ENCODE measurements at regions not wholly inside any gene's neighbourhood (a gene's known extent, or its start where the extent isn't known, plus 50 kb on each side); places are given as distances from the start of the nearest gene placed in this dataset.

GRCh38 chr6:145498425-145498824 is 236.9 kb downstream of the EPM2A start:
- no peak for DNase-seq
- Histone ChIP-seq H3K79me2 (ENCODE audit: low read length) (no peaks in the 10 kb centered on the region), H3K4me3 (ENCODE audit: low read length) (no peak overlapping the region), H2AFZ (ENCODE audit: low read length) (no peak overlapping the region), H3F3A (ENCODE audit: low read length, unreplicated experiment) (no peaks in the 10 kb centered on the region), H3K4me2 (ENCODE audit: low read length) (no peak overlapping the region), H4K20me1 (ENCODE audit: low read length) (no peaks in the 10 kb centered on the region), H3K27ac (ENCODE audit: low read length) (no peak overlapping the region), H3K4me1 (ENCODE audit: insufficient read depth, low read length) (no peaks in the 10 kb centered on the region), H3K9me3 (ENCODE audit: low read length) (no peaks in the 10 kb centered on the region), H3K27me3 (ENCODE audit: low read length) (no peaks in the 10 kb centered on the region), H3K36me3 (ENCODE audit: low read depth, low read length) (no peaks in the 10 kb centered on the region), H3K9me2 (replicated peaks; ENCODE audit: low read length) (no peaks in the 10 kb centered on the region), H3K9ac (ENCODE audit: low read length) (no peak overlapping the region)
- no TSS peak for BruUV-seq (replicated peaks)
- intact Hi-C loops (cut with micrococcal nuclease), result no loop called here
- no peak for ATAC-seq
- TF ChIP-seq EZH2phosphoT487 (IDR thresholded peaks at IDR 0.05; ENCODE audit: borderline replicate concordance, low read length) (no peak), CTCF (conservative IDR thresholded peaks at IDR 0.05; ENCODE audit: low read depth, low read length) (no peak), EZH2 (IDR thresholded peaks at IDR 0.05; ENCODE audit: low read length, unreplicated experiment) (no peak)
- ChIA-PET POLR2A (ENCODE audit: unreplicated experiment) (no interaction called here), CTCF (no interaction called here)

- Histone ChIP-seq H4K20me1 (ENCODE audit: low read length) (no peaks in the 10 kb centered on the region), H3K36me3 (ENCODE audit: low read depth, low read length) (no peaks in the 10 kb centered on the region), H3K27ac (ENCODE audit: low read length) (no peak overlapping the region), H3K4me3 (ENCODE audit: low read length) (no peak overlapping the region), H3K4me2 (ENCODE audit: low read length) (no peak overlapping the region), H3K9me3 (ENCODE audit: low read length) (no peaks in the 10 kb centered on the region), H2AFZ (ENCODE audit: low read length) (no peak overlapping the region), H3K79me2 (ENCODE audit: low read length) (no peaks in the 10 kb centered on the region), H3F3A (ENCODE audit: low read length, unreplicated experiment) (no peaks in the 10 kb centered on the region), H3K4me1 (ENCODE audit: insufficient read depth, low read length) (no peaks in the 10 kb centered on the region), H3K9me2 (replicated peaks; ENCODE audit: low read length) (no peaks in the 10 kb centered on the region), H3K27me3 (ENCODE audit: low read length) (no peaks in the 10 kb centered on the region), H3K9ac (ENCODE audit: low read length) (no peak overlapping the region)
- no peak for TF ChIP-seq CTCF (conservative IDR thresholded peaks at IDR 0.05; ENCODE audit: low read depth, low read length)
- no peak for TF ChIP-seq EZH2 (IDR thresholded peaks at IDR 0.05; ENCODE audit: low read length, unreplicated experiment)
- TF ChIP-seq EZH2phosphoT487 (IDR thresholded peaks at IDR 0.05; ENCODE audit: borderline replicate concordance, low read length), result no peak
- no TSS peak for BruUV-seq (replicated peaks)
- CTCF ChIA-PET, result no interaction called here
- peak; percentile 11 for DNase-seq
- intact Hi-C loops (cut with micrococcal nuclease), result no loop called here
- no peak for ATAC-seq
- POLR2A ChIA-PET (ENCODE audit: unreplicated experiment), result no interaction called here
Measured at GRCh38 chr6:145502416-145502815, 232.9 kb downstream of the EPM2A start.

DNA sequence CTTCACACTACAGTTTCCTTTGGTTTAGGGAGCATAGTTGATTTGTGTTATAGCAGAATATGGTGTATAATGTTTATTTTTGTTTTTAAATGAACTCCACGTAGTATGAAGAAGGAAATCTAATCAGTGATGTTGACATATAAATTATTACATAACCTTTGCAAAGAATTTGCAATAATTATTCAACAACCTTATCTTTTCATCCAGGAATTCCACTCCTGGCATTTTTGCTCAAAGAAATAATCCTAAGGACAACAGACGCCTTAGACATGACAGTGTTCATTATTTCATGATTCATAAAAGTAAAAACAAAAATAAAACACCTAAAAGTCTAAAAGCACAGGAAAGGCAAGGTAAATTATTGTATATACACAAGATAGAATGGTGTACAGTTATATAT is 229.2 kb downstream of the EPM2A start:
- Histone ChIP-seq H3K36me3 (ENCODE audit: low read depth, low read length) (no peaks in the 10 kb centered on the region), H3K9me2 (replicated peaks; ENCODE audit: low read length) (no peaks in the 10 kb centered on the region), H4K20me1 (ENCODE audit: low read length) (no peaks in the 10 kb centered on the region), H3K4me2 (ENCODE audit: low read length) (no peak overlapping the region), H2AFZ (ENCODE audit: low read length) (no peak overlapping the region), H3K79me2 (ENCODE audit: low read length) (no peaks in the 10 kb centered on the region), H3F3A (ENCODE audit: low read length, unreplicated experiment) (no peaks in the 10 kb centered on the region), H3K4me3 (ENCODE audit: low read length) (no peak overlapping the region), H3K27me3 (ENCODE audit: low read length) (no peaks in the 10 kb centered on the region), H3K4me1 (ENCODE audit: insufficient read depth, low read length) (no peaks in the 10 kb centered on the region), H3K9me3 (ENCODE audit: low read length) (no peaks in the 10 kb centered on the region), H3K27ac (ENCODE audit: low read length) (no peak overlapping the region), H3K9ac (ENCODE audit: low read length) (no peak overlapping the region)
- DNase-seq (no peak), ATAC-seq (no peak)
- ChIA-PET POLR2A (ENCODE audit: unreplicated experiment) (no interaction called here), CTCF (no interaction called here)
- TF ChIP-seq EZH2phosphoT487 (IDR thresholded peaks at IDR 0.05; ENCODE audit: borderline replicate concordance, low read length) (no peak), CTCF (conservative IDR thresholded peaks at IDR 0.05; ENCODE audit: low read depth, low read length) (no peak), EZH2 (IDR thresholded peaks at IDR 0.05; ENCODE audit: low read length, unreplicated experiment) (no peak)
- BruUV-seq (replicated peaks), result no TSS peak
- intact Hi-C loops (cut with micrococcal nuclease), result no loop called here

All from PC-3 (cell line).